HepG2 (cell line): ENCODE measurements at regions not wholly inside any gene's neighbourhood (a gene's known extent, or its start where the extent isn't known, plus 50 kb on each side); places are given as distances from the start of the nearest gene placed in this dataset.

Experiments used
- ATAC-seq: fragments of 200-7000 bp; cut with Tn5 transposase; 3 replicates; pipeline ENCODE4 v1.9.1; 2020; ENCODE audit warnings: mild to moderate bottlenecking, moderate library complexity
- BruUV-seq: library from RNA; stranded (reverse); fragments of 400-500 nt; replicated peaks from 2 replicates; lab custom pipeline; 2021; lab: Mats Ljungman, UMichigan
- CTCF ChIA-PET: fragments of 300-600 bp; formaldehyde crosslinking; extraction: SDS; loops from one replicate; lab custom pipeline; 2021; ENCODE audit warnings: low total read pairs, inconsistent platforms, low intra/inter-chr PET ratio; lab: Yijun Ruan, JAX
- POLR2A ChIA-PET: fragments of 350-600 bp; sonication (Branson Sonifier 250); formaldehyde crosslinking; loops from one replicate; lab custom pipeline; 2020; ENCODE audit warnings: antibody characterized with exemption, inconsistent platforms; lab: Yijun Ruan, JAX
- DNase-seq: peaks from one replicate; pipeline ENCODE4 v3.0.0-alpha.2; 2015; ENCODE audit warnings: low spot score
- FAIRE-seq: peaks from 3 replicates; lab custom pipeline; 2011; peaks lifted over from hg19 to GRCh38; lab: Jason Lieb, UNC
- H2AFZ ChIP-seq: one replicate; pipeline ENCODE4 v1.6.1; 2011; ENCODE audit warnings: low read length, inconsistent platforms
- H3K27ac ChIP-seq: fragments of 300-600 bp; 3 replicates; pipeline ENCODE4 v1.8.0; 2011; ENCODE audit warnings: mixed run types, mild to moderate bottlenecking, mixed read lengths, low read length, inconsistent platforms; ENCODE audit not compliant: insufficient read depth; ENCODE audit errors: extremely low read length
- H3K27me3 ChIP-seq, 2 experiments: fragments of 200-600 bp in 1 of 2; 2 replicates in 1 of 2; 3 replicates in 1 of 2; pipeline versions ENCODE4 v1.6.0 to v1.8.0; 2011; ENCODE audit warnings: low read length in 2 of 2, mild to moderate bottlenecking in 2 of 2, moderate library complexity in 2 of 2, inconsistent platforms in 1 of 2; ENCODE audit not compliant: insufficient read depth in 2 of 2, control insufficient read depth in 1 of 2
- H3K36me3 ChIP-seq, 2 experiments: fragments of 200-600 bp in 1 of 2; replicated peaks in 1 of 2; 2 replicates in 1 of 2; 3 replicates in 1 of 2; pipeline versions ENCODE4 v1.5.1 to v1.8.0; 2011; ENCODE audit warnings: low read length in 2 of 2, inconsistent platforms in 1 of 2; ENCODE audit not compliant: insufficient read depth in 2 of 2, control insufficient read depth in 1 of 2
- H3K4me1 ChIP-seq: 2 replicates; pipeline ENCODE4 v1.5.1; 2012; ENCODE audit warnings: low read length, inconsistent platforms; ENCODE audit not compliant: insufficient read depth
- H3K4me2 ChIP-seq: 2 replicates; pipeline ENCODE4 v1.6.0; 2011; ENCODE audit warnings: low read depth, low read length, inconsistent platforms
- H3K4me3 ChIP-seq, 3 experiments: fragments of 200-600 bp in 1 of 3; sonication (generic), shearing (Covaris generic) in 1 of 3; replicated peaks in 1 of 3; 2 replicates each; pipeline ENCODE4 v1.5.1; 2011 to 2016; ENCODE audit warnings: low read length in 3 of 3, inconsistent platforms in 2 of 3, low read depth in 2 of 3, mild to moderate bottlenecking in 2 of 3, control low read depth in 1 of 3, mixed read lengths in 1 of 3; ENCODE audit not compliant: insufficient read depth in 1 of 3
- H3K79me2 ChIP-seq: one replicate; pipeline ENCODE4 v1.6.1; 2011; ENCODE audit warnings: low read length, inconsistent platforms; ENCODE audit not compliant: insufficient read depth
- H3K9ac ChIP-seq: 2 replicates; pipeline ENCODE4 v1.6.0; 2011; ENCODE audit warnings: mild to moderate bottlenecking, low read depth, low read length, inconsistent platforms; ENCODE audit not compliant: insufficient read depth
- H3K9me3 ChIP-seq: 2 replicates; pipeline ENCODE4 v1.5.1; 2012; ENCODE audit warnings: mild to moderate bottlenecking, low read length
- H4K20me1 ChIP-seq: 2 replicates; pipeline ENCODE4 v1.6.0; 2011; ENCODE audit warnings: inconsistent platforms, mild to moderate bottlenecking, low read length, moderate library complexity; ENCODE audit not compliant: insufficient read depth
- ARID2 ChIP-seq: sonication (generic); formaldehyde crosslinking; IDR thresholded peaks from 2 replicates; pipeline ENCODE4 v1.8.1; 2022; ENCODE audit warnings: mild to moderate bottlenecking, missing genetic modification reagents, borderline replicate concordance
- ATM ChIP-seq: fragments of 450-650 bp; IDR thresholded peaks from 2 replicates; pipeline ENCODE4 v1.7.1; 2017; ENCODE audit warnings: mild to moderate bottlenecking, borderline replicate concordance
- E2F5 ChIP-seq: sonication (generic); formaldehyde crosslinking; conservative IDR thresholded peaks from 2 replicates; pipeline ENCODE4 v1.4.0; 2020; ENCODE audit warnings: missing genetic modification reagents
- ELF1 ChIP-seq: sonication (generic); formaldehyde crosslinking; IDR thresholded peaks from 2 replicates; pipeline ENCODE4 v1.4.0; 2020; ENCODE audit warnings: missing genetic modification reagents
- ELK4 ChIP-seq: sonication (generic); formaldehyde crosslinking; IDR thresholded peaks from 2 replicates; pipeline ENCODE4 v1.9.0; 2021; ENCODE audit warnings: missing genetic modification reagents, borderline replicate concordance
- MAFF ChIP-seq: IDR thresholded peaks from 2 replicates; pipeline ENCODE4 v1.6.1; 2011; ENCODE audit warnings: low read depth, low read length, improper control_type of control experiment
- MAZ ChIP-seq, 2 experiments: sonication (generic) in 1 of 2; formaldehyde crosslinking in 1 of 2; IDR thresholded peaks; 2 replicates each; pipeline versions ENCODE4 v1.5.0 to v1.6.1; 2012 to 2020; ENCODE audit warnings: low read depth in 2 of 2, mild to moderate bottlenecking in 2 of 2, borderline replicate concordance in 1 of 2, improper control_type of control experiment in 1 of 2, low read length in 1 of 2, missing genetic modification reagents in 1 of 2, moderate library complexity in 1 of 2
- MYC ChIP-seq: sonication (generic); formaldehyde crosslinking; IDR thresholded peaks from 2 replicates; pipeline ENCODE4 v1.9.0; 2021; ENCODE audit warnings: missing genetic modification reagents, borderline replicate concordance
- PAWR ChIP-seq: sonication (generic); formaldehyde crosslinking; IDR thresholded peaks from 2 replicates; pipeline ENCODE4 v1.4.0; 2020; ENCODE audit warnings: missing genetic modification reagents, mild to moderate bottlenecking, borderline replicate concordance
- USF2 ChIP-seq, 2 experiments: sonication (generic) in 1 of 2; formaldehyde crosslinking in 1 of 2; IDR thresholded peaks; 2 replicates each; pipeline versions ENCODE4 v1.5.1 to v1.6.1; 2011 to 2020; ENCODE audit warnings: borderline replicate concordance in 1 of 2, low read depth in 1 of 2, low read length in 1 of 2, mild to moderate bottlenecking in 1 of 2, missing genetic modification reagents in 1 of 2, moderate library complexity in 1 of 2
- ZNF775 ChIP-seq: sonication (generic); formaldehyde crosslinking; IDR thresholded peaks from 2 replicates; pipeline ENCODE4 v1.4.0; 2020; ENCODE audit warnings: missing genetic modification reagents, mild to moderate bottlenecking, moderate library complexity, borderline replicate concordance
- WGBS: methylation state at CpG from one replicate; pipeline ENCODE4 v1.1.6; 2017; ENCODE audit warnings: low lambda C conversion rate; 5-methylcytosine and 5-hydroxymethylcytosine counted together
- in situ Hi-C: cut with HindIII; loops from 2 replicates; pipeline ENCODE4 v1.10.0; 2017; ENCODE audit warnings: low pct_unique_long_range_greater_than_20kb; ENCODE audit not compliant: extremely low pct_ligation_motif_present
- intact Hi-C: fragments of 100-400 bp; cut with micrococcal nuclease; formaldehyde crosslinking; loops from one replicate; pipeline ENCODE4 v1.10.0; 2022; ENCODE audit not compliant: unreplicated experiment

- no peaks in the 10 kb centered on the region for H4K20me1 ChIP-seq
- peaks cover 37% of the 10 kb centered on the region for H3K9me3 ChIP-seq
- H3K27ac ChIP-seq: no peak overlapping the region
- POLR2A ChIA-PET: no interaction called here
- no peak for DNase-seq
- no peak overlapping the region for H3K4me2 ChIP-seq
- intact Hi-C loops: no loop called here
- no peak for ATAC-seq
- H3K4me1 ChIP-seq: no peaks in the 10 kb centered on the region
- no peak overlapping the region for H3K9ac ChIP-seq
- no peak overlapping the region for H2AFZ ChIP-seq
- no peaks in the 10 kb centered on the region for H3K79me2 ChIP-seq
- FAIRE-seq: no peak
- H3K27me3 ChIP-seq: no peaks in the 10 kb centered on the region
- no peaks in the 10 kb centered on the region for H3K36me3 ChIP-seq
- TF ChIP-seq PAWR (CRISPR knock-in tag) (no peak), ARID2 (CRISPR knock-in tag) (no peak), E2F5 (no peak), MAFF (no peak), ATM (no peak), ELK4 (no peak), ELF1 (CRISPR knock-in tag) (no peak), MAZ (IDR thresholded peaks at IDR 0.05; ENCODE audit: borderline replicate concordance, low read depth, low read length) (no peak), MAZ (CRISPR knock-in tag; IDR thresholded peaks at IDR 0.05; ENCODE audit: low read depth) (no peak), ZNF775 (no peak), MYC (CRISPR knock-in tag) (no peak), USF2 (IDR thresholded peaks at IDR 0.05; ENCODE audit: low read depth, low read length) (no peak), USF2 (CRISPR knock-in tag; IDR thresholded peaks at IDR 0.05; ENCODE audit: borderline replicate concordance) (no peak)
- no peak overlapping the region for H3K4me3 ChIP-seq
- CTCF ChIA-PET: no interaction called here
- WGBS: 0% methylated on average over 4 of the region's 4 CpGs
- in situ Hi-C loops: no loop called here
- BruUV-seq: no TSS peak
These were observed 142.2 kb downstream of the FAM47A start for GRCh38 chrX:33989936-33990335.
